ENCODE measurements at regions not wholly inside any gene's neighbourhood (a gene's known extent, or its start where the extent isn't known, plus 50 kb on each side); places are given as distances from the start of the nearest gene placed in this dataset.

DNA sequence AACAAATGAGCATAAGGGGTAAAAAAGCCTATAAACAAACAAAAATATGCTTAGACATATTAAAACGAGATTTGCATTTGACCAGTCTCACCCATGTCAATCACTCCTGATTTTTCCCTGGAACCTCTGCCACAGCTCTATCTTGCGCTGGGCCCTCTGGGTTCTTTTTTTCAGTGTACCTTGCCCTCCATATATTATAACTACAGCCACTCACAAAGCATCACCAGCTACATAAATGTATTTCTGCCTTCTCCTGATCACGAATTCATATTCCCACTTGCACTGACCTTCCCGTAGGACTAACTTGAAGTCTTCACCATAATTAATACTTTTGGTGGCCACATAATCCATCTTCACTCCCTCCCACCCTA, 395.6 kb upstream of the ROBO2 start:
- Histone ChIP-seq H4K20me1 (ENCODE audit: insufficient read depth) (no peaks in the 10 kb centered on the region), H3K27ac (ENCODE audit: low read depth in 2 of 2, low read length in 1 of 2) (no peak overlapping the region), H3K27me3 (ENCODE audit: insufficient read depth) (no peaks in the 10 kb centered on the region), H3K9ac (no peak overlapping the region), H2AFZ (ENCODE audit: low read depth) (no peak overlapping the region), H3K79me2 (ENCODE audit: insufficient read depth) (no peaks in the 10 kb centered on the region), H3K4me2 (no peak overlapping the region), H3K9me2 (no peaks in the 10 kb centered on the region), H3K4me3 (ENCODE audit: low read depth in 2 of 2, low read length in 1 of 2) (no peak overlapping the region), H3K9me3 (no peaks in the 10 kb centered on the region), H3F3A (replicated peaks; ENCODE audit: insufficient read depth) (no peaks in the 10 kb centered on the region), H3K36me3 (replicated peaks in 1 of 2; ENCODE audit: control insufficient read depth in 1 of 2, insufficient read depth in 2 of 2, low read length in 1 of 2) (no peaks in the 10 kb centered on the region), H3K4me1 (ENCODE audit: control insufficient read depth in 1 of 2, insufficient read depth in 2 of 2, low read depth in 1 of 2, low read length in 1 of 2) (peaks cover 0 to 7% of the 10 kb centered on the region in 2 experiments; a peak in 2 of 4 replicates)
- no peak for DNase-seq
- ChIA-PET POLR2A (no interaction called here), CTCF (interaction anchor here (0.9 to 1.1 kb wide), 2 partner anchors 33 to 1200 kb away, joined by 3 read pairs; no protein-coding TSS in a partner anchor)
- WGBS (ENCODE audit: low lambda C conversion rate), result 31% methylated on average over 4 of the region's 4 CpGs
- TF ChIP-seq TEAD4 (IDR thresholded peaks at IDR 0.05; ENCODE audit: borderline replicate concordance, insufficient read depth), result no peak
- TF ChIP-seq GATA2 (CRISPR knock-in tag; IDR thresholded peaks at IDR 0.05), result no peak
- TF ChIP-seq EZH2phosphoT487 (IDR thresholded peaks at IDR 0.05; ENCODE audit: borderline replicate concordance, low read depth), result no peak
- no peak for TF ChIP-seq RFX5 (IDR thresholded peaks at IDR 0.05; ENCODE audit: low read length)

- CTCF ChIA-PET, result interaction anchor here (0.8 kb wide), 2 partner anchors 11 to 277 kb away, joined by 3 to 4 read pairs; no protein-coding TSS in a partner anchor
- H3K36me3 ChIP-seq (replicated peaks in 1 of 2; ENCODE audit: control insufficient read depth in 1 of 2, insufficient read depth in 2 of 2, low read length in 1 of 2), result no peaks in the 10 kb centered on the region
- TF ChIP-seq RFX5 (IDR thresholded peaks at IDR 0.05; ENCODE audit: low read length), result no peak
- TF ChIP-seq, protein P1, sequence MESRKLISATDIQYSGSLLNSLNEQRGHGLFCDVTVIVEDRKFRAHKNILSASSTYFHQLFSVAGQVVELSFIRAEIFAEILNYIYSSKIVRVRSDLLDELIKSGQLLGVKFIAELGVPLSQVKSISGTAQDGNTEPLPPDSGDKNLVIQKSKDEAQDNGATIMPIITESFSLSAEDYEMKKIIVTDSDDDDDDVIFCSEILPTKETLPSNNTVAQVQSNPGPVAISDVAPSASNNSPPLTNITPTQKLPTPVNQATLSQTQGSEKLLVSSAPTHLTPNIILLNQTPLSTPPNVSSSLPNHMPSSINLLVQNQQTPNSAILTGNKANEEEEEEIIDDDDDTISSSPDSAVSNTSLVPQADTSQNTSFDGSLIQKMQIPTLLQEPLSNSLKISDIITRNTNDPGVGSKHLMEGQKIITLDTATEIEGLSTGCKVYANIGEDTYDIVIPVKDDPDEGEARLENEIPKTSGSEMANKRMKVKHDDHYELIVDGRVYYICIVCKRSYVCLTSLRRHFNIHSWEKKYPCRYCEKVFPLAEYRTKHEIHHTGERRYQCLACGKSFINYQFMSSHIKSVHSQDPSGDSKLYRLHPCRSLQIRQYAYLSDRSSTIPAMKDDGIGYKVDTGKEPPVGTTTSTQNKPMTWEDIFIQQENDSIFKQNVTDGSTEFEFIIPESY (IDR thresholded peaks at IDR 0.05; ENCODE audit: borderline replicate concordance, low read depth), result no peak
- no peak for TF ChIP-seq CTCF (IDR thresholded peaks at IDR 0.05)
- TF ChIP-seq TAF1 (IDR thresholded peaks at IDR 0.05; ENCODE audit: borderline replicate concordance, low read depth, low read length), result no peak
- TF ChIP-seq, protein P2, sequence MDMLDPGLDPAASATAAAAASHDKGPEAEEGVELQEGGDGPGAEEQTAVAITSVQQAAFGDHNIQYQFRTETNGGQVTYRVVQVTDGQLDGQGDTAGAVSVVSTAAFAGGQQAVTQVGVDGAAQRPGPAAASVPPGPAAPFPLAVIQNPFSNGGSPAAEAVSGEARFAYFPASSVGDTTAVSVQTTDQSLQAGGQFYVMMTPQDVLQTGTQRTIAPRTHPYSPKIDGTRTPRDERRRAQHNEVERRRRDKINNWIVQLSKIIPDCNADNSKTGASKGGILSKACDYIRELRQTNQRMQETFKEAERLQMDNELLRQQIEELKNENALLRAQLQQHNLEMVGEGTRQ (IDR thresholded peaks at IDR 0.05; ENCODE audit: borderline replicate concordance, low read depth, low read length), result no peak
- no peak for TF ChIP-seq TEAD4 (IDR thresholded peaks at IDR 0.05; ENCODE audit: borderline replicate concordance, insufficient read depth)
- TF ChIP-seq MXI1 (IDR thresholded peaks at IDR 0.05; ENCODE audit: low read depth, low read length), result no peak
- TF ChIP-seq USF1 (IDR thresholded peaks at IDR 0.05; ENCODE audit: borderline replicate concordance, low read depth), result no peak
- no peak for TF ChIP-seq JUND (IDR thresholded peaks at IDR 0.05)
- TF ChIP-seq FOSL2 (IDR thresholded peaks at IDR 0.05; ENCODE audit: borderline replicate concordance, low read depth), result no peak
- TF ChIP-seq FOXJ3 (CRISPR knock-in tag; IDR thresholded peaks at IDR 0.05), result no peak
- no peak for TF ChIP-seq RXRA (IDR thresholded peaks at IDR 0.05; ENCODE audit: borderline replicate concordance, low read depth)
- no peak for TF ChIP-seq NFIC (IDR thresholded peaks at IDR 0.05; ENCODE audit: borderline replicate concordance)
- no peak for TF ChIP-seq REST (IDR thresholded peaks at IDR 0.05; ENCODE audit: low read depth, low read length)
- no peak for TF ChIP-seq EP300 (IDR thresholded peaks at IDR 0.05; ENCODE audit: borderline replicate concordance in 1 of 2, low read depth in 1 of 2, low read length in 1 of 2)
- no peak for TF ChIP-seq SIN3A (IDR thresholded peaks at IDR 0.05; ENCODE audit: borderline replicate concordance, low read depth, low read length)
These were observed 394.2 kb upstream of the ROBO2 start for GRCh38 chr3:76645724-76646123.

More at GRCh38 chr3:76645724-76646123, 394.2 kb upstream of the ROBO2 start:
- Histone ChIP-seq H3K4me2 (no peak overlapping the region), H3K27me3 (ENCODE audit: insufficient read depth) (no peaks in the 10 kb centered on the region), H3K27ac (ENCODE audit: low read depth in 2 of 2, low read length in 1 of 2) (no peak overlapping the region), H3K9me3 (no peaks in the 10 kb centered on the region), H3K9me2 (no peaks in the 10 kb centered on the region), H3K79me2 (ENCODE audit: insufficient read depth) (no peaks in the 10 kb centered on the region), H3F3A (replicated peaks; ENCODE audit: insufficient read depth) (no peaks in the 10 kb centered on the region), H2AFZ (ENCODE audit: low read depth) (no peak overlapping the region), H3K4me1 (ENCODE audit: control insufficient read depth in 1 of 2, insufficient read depth in 2 of 2, low read depth in 1 of 2, low read length in 1 of 2) (peaks cover 0 to 7% of the 10 kb centered on the region in 2 experiments; a peak in 2 of 4 replicates), H3K4me3 (ENCODE audit: low read depth in 2 of 2, low read length in 1 of 2) (no peak overlapping the region), H3K9ac (no peak overlapping the region), H4K20me1 (ENCODE audit: insufficient read depth) (no peaks in the 10 kb centered on the region)
- POLR2A ChIA-PET, result no interaction called here
- DNase-seq, result no peak
- WGBS (ENCODE audit: low lambda C conversion rate), result 61% methylated on average over 2 of the region's 2 CpGs
